NB4 (cell line): ENCODE measurements at regions not wholly inside any gene's neighbourhood (a gene's known extent, or its start where the extent isn't known, plus 50 kb on each side); places are given as distances from the start of the nearest gene placed in this dataset.

ENCODE experiments used
- DNase-seq: peaks from one replicate; pipeline ENCODE4 v3.0.0; 2010; ENCODE audit warnings: low read depth
- H3K4me3 ChIP-seq: one replicate; pipeline ENCODE4 v1.5.1; 2011; ENCODE audit warnings: mild to moderate bottlenecking, low read depth, low read length, moderate library complexity
- CTCF ChIP-seq: IDR thresholded peaks from one replicate; pipeline ENCODE4 v1.5.1; 2012; ENCODE audit warnings: low read depth, low read length
- MYC ChIP-seq: IDR thresholded peaks from 2 replicates; pipeline ENCODE4 v1.6.1; 2011; ENCODE audit warnings: low read depth, low read length
- POLR2A ChIP-seq: IDR thresholded peaks from 2 replicates; pipeline ENCODE4 v1.6.1; 2011; ENCODE audit warnings: mild to moderate bottlenecking; ENCODE audit not compliant: insufficient read length; ENCODE audit errors: extremely low read depth
- TF ChIP-seq, protein P1 (sequence below): IDR thresholded peaks from 2 replicates; pipeline ENCODE4 v1.6.1; 2011; ENCODE audit warnings: low read depth, low read length

DNA sequence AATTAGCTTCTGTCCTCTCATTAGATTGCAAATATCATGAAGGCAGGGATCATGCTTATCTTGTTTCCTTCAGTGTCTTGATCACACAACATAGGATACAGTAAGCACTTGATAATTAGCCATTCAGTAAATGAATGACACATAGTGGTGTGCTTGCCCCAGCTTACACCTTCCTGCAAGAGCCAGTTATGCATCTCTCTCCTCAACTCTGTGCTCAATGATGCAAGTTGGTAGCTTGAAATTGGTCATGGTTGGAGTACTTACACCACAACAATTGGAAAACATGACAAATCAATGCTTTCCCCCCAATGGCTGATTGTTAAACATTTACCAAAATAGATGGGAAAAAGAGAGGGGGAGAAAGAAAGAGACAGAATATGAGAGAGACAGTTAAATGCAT, 129.2 kb downstream of the NUF2 start:
- no peak overlapping the region for H3K4me3 ChIP-seq
- no peak for DNase-seq
- TF ChIP-seq CTCF (no peak), POLR2A (no peak), MYC (no peak)
- TF ChIP-seq, protein P1, sequence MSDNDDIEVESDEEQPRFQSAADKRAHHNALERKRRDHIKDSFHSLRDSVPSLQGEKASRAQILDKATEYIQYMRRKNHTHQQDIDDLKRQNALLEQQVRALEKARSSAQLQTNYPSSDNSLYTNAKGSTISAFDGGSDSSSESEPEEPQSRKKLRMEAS = no peak

GRCh38 chr1:163459539-163459938, 137.8 kb downstream of the NUF2 start:
- DNase-seq = no peak
- H3K4me3 ChIP-seq = no peak overlapping the region
- TF ChIP-seq CTCF (no peak), MYC (no peak), POLR2A (no peak)
- TF ChIP-seq, protein P1 = no peak

GRCh38 chr1:163467289-163467688, 145.5 kb downstream of the NUF2 start:
- TF ChIP-seq MYC (no peak), POLR2A (no peak), CTCF (no peak)
- TF ChIP-seq, protein P1 = no peak
- H3K4me3 ChIP-seq = no peak overlapping the region
- no peak for DNase-seq

DNA sequence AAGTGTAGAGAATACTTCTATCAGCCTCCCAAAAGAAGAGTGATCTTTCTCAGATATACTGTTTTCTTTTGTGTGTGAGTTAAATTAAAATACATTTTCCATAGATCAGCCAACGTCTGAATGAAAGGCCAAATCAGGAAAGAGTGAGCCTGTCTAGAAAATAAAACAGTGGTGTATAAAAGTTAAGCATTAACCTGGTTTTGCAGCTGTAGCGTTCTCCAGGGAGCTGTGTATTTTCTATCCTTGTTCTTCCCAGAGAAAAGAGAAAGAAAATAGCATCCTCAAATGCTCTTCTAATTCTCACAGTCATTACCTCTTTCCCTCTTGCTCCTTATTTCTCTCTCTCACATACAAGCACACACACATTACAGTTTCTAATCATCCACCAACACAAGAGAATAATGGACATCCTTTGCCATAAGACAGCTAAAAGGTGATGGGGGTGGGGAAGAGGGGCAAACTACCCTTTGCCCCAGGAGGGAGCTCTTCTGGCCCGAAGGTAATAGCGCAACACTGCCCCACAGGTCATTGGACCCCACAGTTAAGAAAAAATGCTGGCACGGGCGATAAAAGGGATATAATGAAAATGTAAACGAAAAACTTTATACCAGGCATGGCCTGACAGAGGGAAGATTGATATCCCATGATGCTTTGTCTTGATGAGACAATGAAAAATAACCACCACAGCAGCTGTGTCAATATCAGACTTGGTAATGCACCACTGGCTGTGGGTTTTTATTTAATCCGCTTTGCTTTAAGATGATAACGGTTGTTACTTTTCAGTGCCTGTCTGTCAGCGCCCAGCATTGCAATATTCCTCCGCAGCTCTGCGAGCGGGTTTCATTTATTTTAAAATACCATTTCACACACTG, 150.3 kb downstream of the NUF2 start:
- DNase-seq = no peak
- H3K4me3 ChIP-seq = no peak overlapping the region
- TF ChIP-seq, protein P1 = no peak
- TF ChIP-seq CTCF (no peak), POLR2A (no peak), MYC (no peak)

DNA sequence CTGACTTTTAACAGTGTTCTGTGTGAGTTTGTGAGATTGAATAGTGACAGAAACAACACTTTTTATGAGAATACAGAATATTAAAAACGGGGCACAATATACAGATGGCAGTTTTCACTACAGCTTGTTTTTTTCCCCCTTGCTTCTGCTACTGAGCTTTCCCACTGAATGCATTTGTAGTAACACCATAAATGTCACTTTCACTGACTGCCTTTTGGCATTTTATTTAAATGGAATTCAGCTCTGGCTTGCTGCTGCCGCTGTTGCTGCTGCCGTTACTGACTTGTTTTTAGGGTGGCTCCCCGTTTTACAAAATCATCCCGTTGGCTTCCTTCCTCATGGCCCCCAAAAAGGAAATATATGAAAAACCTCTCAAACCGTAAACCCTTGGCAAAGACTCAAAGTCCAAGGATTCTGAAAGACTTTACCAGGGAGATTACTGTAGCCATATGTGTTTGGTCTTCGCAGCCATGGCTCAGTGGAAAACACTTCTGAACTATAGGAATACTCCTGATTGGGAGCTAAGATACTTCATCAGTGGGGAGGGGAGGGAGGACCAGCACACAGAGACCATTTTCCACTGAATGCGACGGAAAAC, 151.0 kb downstream of the NUF2 start:
- H3K4me3 ChIP-seq = no peak overlapping the region

More for the DNA sequence above, 151.0 kb downstream of the NUF2 start:
- TF ChIP-seq CTCF (no peak), POLR2A (no peak), MYC (no peak)
- TF ChIP-seq, protein P1 = no peak
- DNase-seq = no peak
